ENCODE measurements at regions not wholly inside any gene's neighbourhood (a gene's known extent, or its start where the extent isn't known, plus 50 kb on each side); places are given as distances from the start of the nearest gene placed in this dataset.

GRCh38 chr3:3335903-3336302 is 156.4 kb upstream of the CRBN start:
- H3K9me2 ChIP-seq (ENCODE audit: insufficient read depth): no peaks in the 10 kb centered on the region
- POLR2A ChIA-PET (ENCODE audit: unreplicated experiment): no interaction called here
- CTCF ChIA-PET: no interaction called here
- no peak overlapping the region for H3K4me2 ChIP-seq
- intact Hi-C loops (cut with micrococcal nuclease; ENCODE audit: unreplicated experiment): no loop called here
- H3K79me2 ChIP-seq (ENCODE audit: low read depth): no peaks in the 10 kb centered on the region
- H4K20me1 ChIP-seq (ENCODE audit: insufficient read depth): no peaks in the 10 kb centered on the region
- no peak overlapping the region for H3K4me3 ChIP-seq
- no peak for DNase-seq
- no peaks in the 10 kb centered on the region for H3F3A ChIP-seq (ENCODE audit: insufficient read depth, low read depth)
- no peaks in the 10 kb centered on the region for H3K4me1 ChIP-seq (replicated peaks; ENCODE audit: insufficient read depth)
- no peaks in the 10 kb centered on the region for H3K9me3 ChIP-seq (ENCODE audit: insufficient read depth, low read depth)
- H3K27ac ChIP-seq: no peak overlapping the region
- no peak overlapping the region for H2AFZ ChIP-seq
- no peaks in the 10 kb centered on the region for H3K27me3 ChIP-seq (ENCODE audit: insufficient read depth, low read depth)
- no TSS peak for BruUV-seq (replicated peaks)
- no peaks in the 10 kb centered on the region for H3K36me3 ChIP-seq (ENCODE audit: low read depth)
- no peak for TF ChIP-seq EZH2 (IDR thresholded peaks at IDR 0.05; ENCODE audit: low read depth)
- TF ChIP-seq, protein P1, sequence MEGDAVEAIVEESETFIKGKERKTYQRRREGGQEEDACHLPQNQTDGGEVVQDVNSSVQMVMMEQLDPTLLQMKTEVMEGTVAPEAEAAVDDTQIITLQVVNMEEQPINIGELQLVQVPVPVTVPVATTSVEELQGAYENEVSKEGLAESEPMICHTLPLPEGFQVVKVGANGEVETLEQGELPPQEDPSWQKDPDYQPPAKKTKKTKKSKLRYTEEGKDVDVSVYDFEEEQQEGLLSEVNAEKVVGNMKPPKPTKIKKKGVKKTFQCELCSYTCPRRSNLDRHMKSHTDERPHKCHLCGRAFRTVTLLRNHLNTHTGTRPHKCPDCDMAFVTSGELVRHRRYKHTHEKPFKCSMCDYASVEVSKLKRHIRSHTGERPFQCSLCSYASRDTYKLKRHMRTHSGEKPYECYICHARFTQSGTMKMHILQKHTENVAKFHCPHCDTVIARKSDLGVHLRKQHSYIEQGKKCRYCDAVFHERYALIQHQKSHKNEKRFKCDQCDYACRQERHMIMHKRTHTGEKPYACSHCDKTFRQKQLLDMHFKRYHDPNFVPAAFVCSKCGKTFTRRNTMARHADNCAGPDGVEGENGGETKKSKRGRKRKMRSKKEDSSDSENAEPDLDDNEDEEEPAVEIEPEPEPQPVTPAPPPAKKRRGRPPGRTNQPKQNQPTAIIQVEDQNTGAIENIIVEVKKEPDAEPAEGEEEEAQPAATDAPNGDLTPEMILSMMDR (conservative IDR thresholded peaks at IDR 0.05): no peak

GRCh38 chr3:3334491-3334890 is 155.0 kb upstream of the CRBN start:
- Histone ChIP-seq H3K27ac (no peak overlapping the region), H3K79me2 (ENCODE audit: low read depth) (no peaks in the 10 kb centered on the region), H3K36me3 (ENCODE audit: low read depth) (no peaks in the 10 kb centered on the region), H3K9me2 (ENCODE audit: insufficient read depth) (no peaks in the 10 kb centered on the region), H3F3A (ENCODE audit: insufficient read depth, low read depth) (no peaks in the 10 kb centered on the region), H4K20me1 (ENCODE audit: insufficient read depth) (no peaks in the 10 kb centered on the region), H3K27me3 (ENCODE audit: insufficient read depth, low read depth) (no peaks in the 10 kb centered on the region), H3K9me3 (ENCODE audit: insufficient read depth, low read depth) (no peaks in the 10 kb centered on the region), H3K4me2 (no peak overlapping the region), H3K4me1 (replicated peaks; ENCODE audit: insufficient read depth) (no peaks in the 10 kb centered on the region), H3K4me3 (no peak overlapping the region), H2AFZ (no peak overlapping the region)
- intact Hi-C loops (cut with micrococcal nuclease; ENCODE audit: unreplicated experiment): no loop called here
- no TSS peak for BruUV-seq (replicated peaks)
- DNase-seq: no peak
- ChIA-PET CTCF (no interaction called here), POLR2A (ENCODE audit: unreplicated experiment) (no interaction called here)
- no peak for TF ChIP-seq EZH2 (IDR thresholded peaks at IDR 0.05; ENCODE audit: low read depth)
- TF ChIP-seq, protein P1 (conservative IDR thresholded peaks at IDR 0.05): no peak

DNA sequence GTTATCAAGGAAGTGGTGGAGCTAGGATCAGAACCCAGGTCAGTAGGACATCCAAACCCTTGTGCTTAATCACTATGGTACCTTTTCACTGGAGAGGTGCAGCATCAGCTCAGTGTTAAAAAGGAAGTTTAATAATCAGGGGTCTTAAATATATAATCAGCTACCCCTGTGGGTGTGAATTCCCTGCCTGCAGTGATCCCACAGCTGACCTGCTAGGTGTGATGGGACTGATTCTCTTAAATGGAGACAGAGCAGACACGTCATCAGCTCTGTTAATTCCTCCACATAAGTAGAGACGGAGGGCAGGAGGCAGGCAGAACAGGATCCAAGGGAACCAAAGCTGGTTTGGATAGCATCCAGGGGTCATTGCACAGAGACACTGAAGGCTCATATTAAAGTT is 154.1 kb upstream of the CRBN start:
- ChIA-PET POLR2A (ENCODE audit: unreplicated experiment) (no interaction called here), CTCF (no interaction called here)
- Histone ChIP-seq H3K79me2 (ENCODE audit: low read depth) (no peaks in the 10 kb centered on the region), H3K27me3 (ENCODE audit: insufficient read depth, low read depth) (no peaks in the 10 kb centered on the region), H2AFZ (no peak overlapping the region), H3F3A (ENCODE audit: insufficient read depth, low read depth) (no peaks in the 10 kb centered on the region), H3K9me2 (ENCODE audit: insufficient read depth) (no peaks in the 10 kb centered on the region), H3K4me3 (no peak overlapping the region), H3K36me3 (ENCODE audit: low read depth) (no peaks in the 10 kb centered on the region), H3K4me2 (no peak overlapping the region), H3K4me1 (replicated peaks; ENCODE audit: insufficient read depth) (no peaks in the 10 kb centered on the region), H4K20me1 (ENCODE audit: insufficient read depth) (no peaks in the 10 kb centered on the region), H3K27ac (no peak overlapping the region), H3K9me3 (ENCODE audit: insufficient read depth, low read depth) (no peaks in the 10 kb centered on the region)
- TF ChIP-seq, protein P1 (conservative IDR thresholded peaks at IDR 0.05): no peak
- no peak for TF ChIP-seq EZH2 (IDR thresholded peaks at IDR 0.05; ENCODE audit: low read depth)
- BruUV-seq (replicated peaks): no TSS peak
- no peak for DNase-seq
- intact Hi-C loops (cut with micrococcal nuclease; ENCODE audit: unreplicated experiment): no loop called here

Measured in PC-9 (cell line).